Keratinocyte (primary cell): ENCODE measurements at regions not wholly inside any gene's neighbourhood (a gene's known extent, or its start where the extent isn't known, plus 50 kb on each side); places are given as distances from the start of the nearest gene placed in this dataset.

Source experiments
- DNase-seq: peaks from one replicate; pipeline ENCODE4 v3.0.0-alpha.2; 2011; ENCODE audit warnings: low read depth, missing footprints, low spot score
- FAIRE-seq: peaks from 2 replicates; lab custom pipeline; 2011; peaks lifted over from hg19 to GRCh38; lab: Jason Lieb, UNC
- H2AFZ ChIP-seq: 2 replicates; pipeline ENCODE4 v1.6.0; 2012; ENCODE audit warnings: low read length, control low read depth, inconsistent platforms; ENCODE audit not compliant: control insufficient read depth
- H3K27ac ChIP-seq: 2 replicates; pipeline ENCODE4 v1.5.1; 2011; ENCODE audit warnings: low read length; ENCODE audit not compliant: control insufficient read depth, insufficient read depth
- H3K27me3 ChIP-seq: 3 replicates; pipeline ENCODE4 v1.6.0; 2011; ENCODE audit warnings: low read length; ENCODE audit not compliant: control insufficient read depth, insufficient read depth; ENCODE audit errors: extremely low read depth
- H3K36me3 ChIP-seq, 2 experiments: 2 replicates in 1 of 2; 3 replicates in 1 of 2; pipeline ENCODE4 v1.5.1; 2011; ENCODE audit warnings: low read length in 2 of 2, mild to moderate bottlenecking in 1 of 2; ENCODE audit not compliant: control insufficient read depth in 2 of 2, insufficient read depth in 2 of 2; ENCODE audit errors: extremely low read depth in 1 of 2
- H3K4me1 ChIP-seq: 3 replicates; pipeline ENCODE4 v1.5.1; 2011; ENCODE audit warnings: low read length; ENCODE audit not compliant: control insufficient read depth, insufficient read depth; ENCODE audit errors: extremely low read depth
- H3K4me2 ChIP-seq: 3 replicates; pipeline ENCODE4 v1.6.0; 2011; ENCODE audit warnings: low read depth, low read length; ENCODE audit not compliant: control insufficient read depth, insufficient read depth; ENCODE audit errors: extremely low read depth
- H3K4me3 ChIP-seq, 3 experiments: fragments of 200-600 bp in 1 of 3; sonication (generic) in 1 of 3; 2 replicates in 2 of 3; 3 replicates in 1 of 3; pipeline ENCODE4 v1.5.1; 2011 to 2016; ENCODE audit warnings: low read length in 3 of 3, mild to moderate bottlenecking in 3 of 3, control low read depth in 2 of 3, inconsistent platforms in 1 of 3, low read depth in 1 of 3, mixed read lengths in 1 of 3, mixed run types in 1 of 3, moderate library complexity in 1 of 3; ENCODE audit not compliant: control insufficient read depth in 2 of 3, insufficient read depth in 2 of 3; ENCODE audit errors: extremely low read depth in 1 of 3
- H3K79me2 ChIP-seq: 2 replicates; pipeline ENCODE4 v1.6.0; 2012; ENCODE audit warnings: low read length; ENCODE audit not compliant: control insufficient read depth, insufficient read depth
- H3K9ac ChIP-seq: 3 replicates; pipeline ENCODE4 v1.6.0; 2011; ENCODE audit warnings: low read length; ENCODE audit not compliant: control insufficient read depth, insufficient read depth; ENCODE audit errors: extremely low read depth
- H3K9me1 ChIP-seq: 3 replicates; pipeline ENCODE4 v1.6.0; 2011; ENCODE audit warnings: low read length; ENCODE audit not compliant: control insufficient read depth, insufficient read depth; ENCODE audit errors: extremely low read depth
- H3K9me3 ChIP-seq: 2 replicates; pipeline ENCODE4 v1.5.1; 2012; ENCODE audit warnings: low read depth, low read length; ENCODE audit not compliant: control insufficient read depth
- H4K20me1 ChIP-seq: 3 replicates; pipeline ENCODE4 v1.6.0; 2011; ENCODE audit warnings: low read length; ENCODE audit not compliant: control insufficient read depth, insufficient read depth; ENCODE audit errors: extremely low read depth
- EZH2 ChIP-seq: IDR thresholded peaks from one replicate; pipeline ENCODE4 v1.6.1; 2012; ENCODE audit warnings: inconsistent platforms, mild to moderate bottlenecking, low read length, moderate library complexity
- dilution Hi-C: fragments of 300-500 bp; cut with MboI; formaldehyde crosslinking; loops from one replicate; pipeline ENCODE4 v1.7.0; 2020; ENCODE audit warnings: low sequenced_read_pairs; ENCODE audit not compliant: extremely low pct_ligation_motif_present
- TF ChIP-seq, protein P1 (sequence below), 3 experiments: IDR thresholded peaks in 1 of 3; conservative IDR thresholded peaks in 1 of 3; optimal IDR thresholded peaks in 1 of 3; 2 replicates in 2 of 3; 3 replicates in 1 of 3; pipeline versions ENCODE3 to v1.5.1; 2011; ENCODE audit warnings: low read length in 3 of 3, mild to moderate bottlenecking in 3 of 3, moderate library complexity in 2 of 3, control low read depth in 1 of 3, inconsistent platforms in 1 of 3; ENCODE audit not compliant: insufficient read depth in 2 of 3; ENCODE audit errors: extremely low read depth in 1 of 3

GRCh38 chr2:151067658-151068369, 193.8 kb downstream of the RBM43 start:
- Histone ChIP-seq H3K9me3 (no peaks in the 10 kb centered on the region), H3K4me2 (no peak overlapping the region), H3K4me1 (peaks cover 11% of the 10 kb centered on the region), H3K27ac (no peak overlapping the region), H3K36me3 (no peaks in the 10 kb centered on the region), H3K9ac (no peak overlapping the region), H3K9me1 (no peaks in the 10 kb centered on the region), H3K27me3 (no peaks in the 10 kb centered on the region), H2AFZ (no peak overlapping the region), H4K20me1 (no peaks in the 10 kb centered on the region), H3K79me2 (no peaks in the 10 kb centered on the region), H3K4me3 (no peak overlapping the region)
- DNase-seq (peak; percentile 11), FAIRE-seq (peak; percentile 34)
- TF ChIP-seq, protein P1, sequence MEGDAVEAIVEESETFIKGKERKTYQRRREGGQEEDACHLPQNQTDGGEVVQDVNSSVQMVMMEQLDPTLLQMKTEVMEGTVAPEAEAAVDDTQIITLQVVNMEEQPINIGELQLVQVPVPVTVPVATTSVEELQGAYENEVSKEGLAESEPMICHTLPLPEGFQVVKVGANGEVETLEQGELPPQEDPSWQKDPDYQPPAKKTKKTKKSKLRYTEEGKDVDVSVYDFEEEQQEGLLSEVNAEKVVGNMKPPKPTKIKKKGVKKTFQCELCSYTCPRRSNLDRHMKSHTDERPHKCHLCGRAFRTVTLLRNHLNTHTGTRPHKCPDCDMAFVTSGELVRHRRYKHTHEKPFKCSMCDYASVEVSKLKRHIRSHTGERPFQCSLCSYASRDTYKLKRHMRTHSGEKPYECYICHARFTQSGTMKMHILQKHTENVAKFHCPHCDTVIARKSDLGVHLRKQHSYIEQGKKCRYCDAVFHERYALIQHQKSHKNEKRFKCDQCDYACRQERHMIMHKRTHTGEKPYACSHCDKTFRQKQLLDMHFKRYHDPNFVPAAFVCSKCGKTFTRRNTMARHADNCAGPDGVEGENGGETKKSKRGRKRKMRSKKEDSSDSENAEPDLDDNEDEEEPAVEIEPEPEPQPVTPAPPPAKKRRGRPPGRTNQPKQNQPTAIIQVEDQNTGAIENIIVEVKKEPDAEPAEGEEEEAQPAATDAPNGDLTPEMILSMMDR (optimal IDR thresholded peaks at IDR 0.05 in 1 of 3, IDR thresholded peaks at IDR 0.05 in 1 of 3, conservative IDR thresholded peaks at IDR 0.05 in 1 of 3; ENCODE audit: extremely low read depth in 1 of 3, insufficient read depth in 2 of 3, low read length in 3 of 3) = no peak
- TF ChIP-seq EZH2 = no peak
- dilution Hi-C loops = no loop called here

DNA sequence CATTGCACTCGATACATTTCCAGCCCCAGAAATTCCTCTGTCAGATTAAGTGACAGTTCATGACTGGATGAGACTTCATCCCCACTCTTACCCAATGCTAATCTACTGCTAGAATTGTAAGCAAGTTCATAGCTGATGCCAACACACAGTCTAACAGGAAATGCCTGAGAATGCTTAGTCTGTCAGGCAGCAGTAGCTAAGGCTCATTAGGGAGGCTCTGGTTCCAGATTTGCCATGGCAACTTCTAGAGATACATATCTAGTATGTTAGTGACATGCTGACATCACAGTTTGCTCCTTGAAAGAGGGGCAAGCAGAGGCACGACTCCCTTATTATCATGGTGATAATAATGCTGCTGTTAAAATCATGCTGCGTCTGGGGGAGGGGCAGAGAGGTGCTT, 198.4 kb downstream of the RBM43 start:
- H3K4me2 ChIP-seq = peak overlapping the region; percentile 20
- no peaks in the 10 kb centered on the region for H3K36me3 ChIP-seq
- no peak for TF ChIP-seq EZH2
- TF ChIP-seq, protein P1 (optimal IDR thresholded peaks at IDR 0.05 in 1 of 3, IDR thresholded peaks at IDR 0.05 in 1 of 3, conservative IDR thresholded peaks at IDR 0.05 in 1 of 3; ENCODE audit: extremely low read depth in 1 of 3, insufficient read depth in 2 of 3, low read length in 3 of 3) = no peak
- H3K9me3 ChIP-seq = no peaks in the 10 kb centered on the region
- H3K27me3 ChIP-seq = no peaks in the 10 kb centered on the region
- H4K20me1 ChIP-seq = no peaks in the 10 kb centered on the region
- H2AFZ ChIP-seq = peak overlapping the region; percentile 14
- FAIRE-seq = peak; percentile 91
- H3K79me2 ChIP-seq = no peaks in the 10 kb centered on the region
- no peak overlapping the region for H3K4me3 ChIP-seq
- H3K27ac ChIP-seq = no peak overlapping the region
- dilution Hi-C loops = no loop called here
- no peak for DNase-seq
- H3K9me1 ChIP-seq = no peaks in the 10 kb centered on the region
- peaks cover 12% of the 10 kb centered on the region for H3K4me1 ChIP-seq
- no peak overlapping the region for H3K9ac ChIP-seq
